NCI-H2227 (cell line): ENCODE measurements at regions not wholly inside any gene's neighbourhood (a gene's known extent, or its start where the extent isn't known, plus 50 kb on each side); places are given as distances from the start of the nearest gene placed in this dataset.
"Not testable (repeated sequence)": the region's sequence is repeated elsewhere in the genome, so short reads cannot be mapped to it uniquely, and the experiment has no call there.

ENCODE experiments used
- DNase-seq: peaks from one replicate; lab custom pipeline; 2025; ENCODE audit not compliant: unreplicated experiment; lab: John Stamatoyannopoulos, UW

GRCh38 chr16:60074378-60074777 lies 1340.3 kb upstream of the GOT2 start:
- no peak for DNase-seq

GRCh38 chr16:60073376-60073775 lies 1339.3 kb upstream of the GOT2 start:
- no peak for DNase-seq

GRCh38 chr16:60064026-60064425 lies 1329.9 kb upstream of the GOT2 start:
- DNase-seq, result no peak

- DNase-seq, result no peak
Measured at GRCh38 chr16:60061396-60061795, 1327.3 kb upstream of the GOT2 start.

GRCh38 chr16:60060731-60061130 lies 1326.6 kb upstream of the GOT2 start:
- no peak for DNase-seq

- no peak for DNase-seq
Measured at GRCh38 chr16:60059141-60059540, 1325.0 kb upstream of the GOT2 start.

GRCh38 chr16:60041671-60042070 lies 1307.6 kb upstream of the GOT2 start:
- no peak for DNase-seq

- DNase-seq, result no peak
Measured at GRCh38 chr16:60031740-60032139, 1297.6 kb upstream of the GOT2 start.

- no peak for DNase-seq
Measured at GRCh38 chr16:60027351-60027750, 1293.2 kb upstream of the GOT2 start.

- no peak for DNase-seq
Measured at GRCh38 chr16:60013076-60013475, 1279.0 kb upstream of the GOT2 start.

- DNase-seq, result no peak
Measured at GRCh38 chr16:60001523-60001922, 1267.4 kb upstream of the GOT2 start.

- DNase-seq, result no peak
Measured at GRCh38 chr16:59997706-59998105, 1263.6 kb upstream of the GOT2 start.

GRCh38 chr16:59993101-59993500 lies 1259.0 kb upstream of the GOT2 start:
- DNase-seq, result no peak

GRCh38 chr16:59991171-59991570 lies 1257.1 kb upstream of the GOT2 start:
- DNase-seq, result no peak

GRCh38 chr16:59988591-59988990 lies 1254.5 kb upstream of the GOT2 start:
- DNase-seq, result no peak

GRCh38 chr16:59975953-59976352 lies 1241.8 kb upstream of the GOT2 start:
- DNase-seq, result no peak

- no peak for DNase-seq
Measured at GRCh38 chr16:59973966-59974365, 1239.8 kb upstream of the GOT2 start.

- no peak for DNase-seq
Measured at GRCh38 chr16:59971264-59971663, 1237.1 kb upstream of the GOT2 start.

- DNase-seq, result no peak
Measured at GRCh38 chr16:59964232-59964924, 1230.3 kb upstream of the GOT2 start.

- DNase-seq, result no peak
Measured at GRCh38 chr16:59959311-59959710, 1225.2 kb upstream of the GOT2 start.

- DNase-seq, result no peak
Measured at GRCh38 chr16:59950431-59950830, 1216.3 kb upstream of the GOT2 start.

- not testable (repeated sequence) for DNase-seq
Measured at GRCh38 chr16:59944041-59944440, 1209.9 kb upstream of the GOT2 start.

- DNase-seq, result no peak
Measured at GRCh38 chr16:59941594-59941993, 1207.5 kb upstream of the GOT2 start.
